Liver (tissue), 8 donors: ENCODE measurements at regions not wholly inside any gene's neighbourhood (a gene's known extent, or its start where the extent isn't known, plus 50 kb on each side); places are given as distances from the start of the nearest gene placed in this dataset.

ENCODE experiments used
- DNase-seq: peaks from one replicate; pipeline ENCODE4 v3.0.0-alpha.2; 2017; ENCODE audit warnings: low spot score
- H3K27ac ChIP-seq, 2 donors: one replicate each; pipeline ENCODE4 v1.7.0; 2013; ENCODE audit warnings: inconsistent platforms in 2 of 2, low read length in 2 of 2, control low read depth in 1 of 2, low read depth in 1 of 2, mild to moderate bottlenecking in 1 of 2
- H3K27me3 ChIP-seq, 4 donors: one replicate each; pipeline versions ENCODE4 v1.6.1 to v1.7.0; 2013; ENCODE audit warnings: low read length in 3 of 4, inconsistent platforms in 1 of 4, mild to moderate bottlenecking in 1 of 4, moderate library complexity in 1 of 4; ENCODE audit not compliant: control insufficient read depth in 4 of 4, insufficient read depth in 4 of 4
- H3K36me3 ChIP-seq, 4 donors: one replicate each; pipeline versions ENCODE4 v1.6.1 to v1.7.0; 2013; ENCODE audit warnings: low read length in 3 of 4, mild to moderate bottlenecking in 3 of 4, low read depth in 1 of 4, moderate library complexity in 1 of 4; ENCODE audit not compliant: control insufficient read depth in 4 of 4, insufficient read depth in 3 of 4
- H3K4me1 ChIP-seq, 4 donors: one replicate each; pipeline versions ENCODE4 v1.6.1 to v1.7.0; 2013; ENCODE audit warnings: low read length in 3 of 4, mild to moderate bottlenecking in 3 of 4, moderate library complexity in 1 of 4; ENCODE audit not compliant: control insufficient read depth in 4 of 4, insufficient read depth in 4 of 4
- H3K4me3 ChIP-seq, 3 donors: one replicate each; pipeline versions ENCODE4 v1.6.1 to v1.7.0; 2013; ENCODE audit warnings: low read length in 3 of 3, control low read depth in 1 of 3, low read depth in 1 of 3, mild to moderate bottlenecking in 1 of 3
- H3K9ac ChIP-seq, 2 donors: one replicate each; pipeline ENCODE4 v1.7.0; 2013; ENCODE audit warnings: low read length in 2 of 2, mild to moderate bottlenecking in 2 of 2, moderate library complexity in 2 of 2, control low read depth in 1 of 2, low read depth in 1 of 2
- H3K9me3 ChIP-seq, 4 donors: one replicate each; pipeline versions ENCODE4 v1.6.1 to v1.7.0; 2013; ENCODE audit warnings: low read length in 3 of 4; ENCODE audit not compliant: control insufficient read depth in 4 of 4
- ATF3 ChIP-seq: IDR thresholded peaks from 2 replicates; pipeline ENCODE4 v1.6.1; 2016; ENCODE audit warnings: antibody characterized with exemption
- CTCF ChIP-seq: fragments of 150-350 bp; IDR thresholded peaks from 2 replicates; pipeline ENCODE4 v1.5.1; 2017; ENCODE audit warnings: improper control_type of control experiment, low read depth, low read length; ENCODE audit not compliant: missing input control
- EGR1 ChIP-seq, 2 donors: IDR thresholded peaks; 2 replicates each; pipeline ENCODE4 v1.6.1; 2016 to 2018; ENCODE audit warnings: antibody characterized with exemption in 2 of 2, low read depth in 2 of 2
- FOXA1 ChIP-seq: IDR thresholded peaks from 2 replicates; pipeline ENCODE4 v1.6.1; 2016; ENCODE audit warnings: antibody characterized with exemption
- FOXA2 ChIP-seq: IDR thresholded peaks from 2 replicates; pipeline ENCODE4 v1.6.1; 2016; ENCODE audit warnings: antibody characterized with exemption
- GABPA ChIP-seq, 2 donors: IDR thresholded peaks in 1 of 2; conservative IDR thresholded peaks in 1 of 2; 2 replicates each; pipeline ENCODE4 v1.6.1; 2016; ENCODE audit warnings: antibody characterized with exemption in 2 of 2, mild to moderate bottlenecking in 1 of 2, moderate library complexity in 1 of 2
- HNF4A ChIP-seq, 2 donors: conservative IDR thresholded peaks; 2 replicates each; pipeline ENCODE4 v1.6.1; 2016; ENCODE audit warnings: antibody characterized with exemption in 2 of 2, mild to moderate bottlenecking in 2 of 2
- HNF4G ChIP-seq: IDR thresholded peaks from 2 replicates; pipeline ENCODE4 v1.6.1; 2016; ENCODE audit warnings: antibody characterized with exemption
- JUND ChIP-seq, 2 donors: IDR thresholded peaks; 2 replicates each; pipeline ENCODE4 v1.6.1; 2016; ENCODE audit warnings: antibody characterized with exemption in 2 of 2
- MAX ChIP-seq: IDR thresholded peaks from 2 replicates; pipeline ENCODE4 v1.6.1; 2016; ENCODE audit warnings: antibody characterized with exemption
- NR2F2 ChIP-seq: IDR thresholded peaks from 2 replicates; pipeline ENCODE4 v1.6.1; 2016; ENCODE audit warnings: antibody characterized with exemption
- RAD21 ChIP-seq, 2 donors: IDR thresholded peaks; 2 replicates each; pipeline ENCODE4 v1.6.1; 2016; ENCODE audit warnings: antibody characterized with exemption in 2 of 2, mild to moderate bottlenecking in 2 of 2
- REST ChIP-seq: IDR thresholded peaks from 2 replicates; pipeline ENCODE4 v1.6.1; 2016; ENCODE audit warnings: antibody characterized with exemption, mild to moderate bottlenecking
- RXRA ChIP-seq, 2 donors: IDR thresholded peaks; 2 replicates each; pipeline ENCODE4 v1.6.1; 2017 to 2018; ENCODE audit warnings: antibody characterized with exemption in 2 of 2, mild to moderate bottlenecking in 1 of 2
- SP1 ChIP-seq: IDR thresholded peaks from 2 replicates; pipeline ENCODE4 v1.6.1; 2018; ENCODE audit warnings: antibody characterized with exemption, mild to moderate bottlenecking
- TAF1 ChIP-seq: conservative IDR thresholded peaks from 2 replicates; pipeline ENCODE4 v1.6.1; 2016; ENCODE audit warnings: antibody characterized with exemption, mild to moderate bottlenecking
- YY1 ChIP-seq: IDR thresholded peaks from 2 replicates; pipeline ENCODE4 v1.6.1; 2016; ENCODE audit warnings: antibody characterized with exemption, mild to moderate bottlenecking
- ZBTB33 ChIP-seq: IDR thresholded peaks from 2 replicates; pipeline ENCODE4 v1.6.1; 2016; ENCODE audit warnings: antibody characterized with exemption
- WGBS: extraction: QIAGEN DNeasy Blood & Tissue Kit; methylation state at CpG from one replicate; pipeline ENCODE4 v1.1.7; 2013; 5-methylcytosine and 5-hydroxymethylcytosine counted together
- donor health status: healthy.
- donor health status: healthy.
- donor health status: healthy.
- donor health status: healthy.
- donor health status: healthy.

- H3K9me3 ChIP-seq = no peaks in the 10 kb centered on the region
- TF ChIP-seq ZBTB33 = no peak
- no peak for TF ChIP-seq CTCF
- no peak for TF ChIP-seq FOXA1
- no peak for TF ChIP-seq FOXA2
- TF ChIP-seq HNF4A (conservative IDR thresholded peaks at IDR 0.05) = no peak
- TF ChIP-seq SP1 = no peak
- no peak for TF ChIP-seq MAX
- TF ChIP-seq EGR1 (IDR thresholded peaks at IDR 0.05; ENCODE audit: low read depth in 2 of 2) = no peak
- TF ChIP-seq NR2F2 = no peak
- no peak for TF ChIP-seq RXRA (IDR thresholded peaks at IDR 0.05)
- TF ChIP-seq JUND (IDR thresholded peaks at IDR 0.05) = no peak
- no peak for TF ChIP-seq TAF1
- no peak for TF ChIP-seq ATF3
- TF ChIP-seq GABPA (IDR thresholded peaks at IDR 0.05 in 1 of 2, conservative IDR thresholded peaks at IDR 0.05 in 1 of 2) = no peak
- TF ChIP-seq YY1 = no peak
- no peak for TF ChIP-seq HNF4G
- no peak for TF ChIP-seq RAD21 (IDR thresholded peaks at IDR 0.05)
- 82% methylated on average over 7 of the region's 7 CpGs for WGBS
Measured at GRCh38 chr18:25737710-25738311, 352.6 kb downstream of the SS18 start.

GRCh38 chr18:25736516-25736915 lies 353.9 kb downstream of the SS18 start:
- Histone ChIP-seq H3K4me1 (no peaks in the 10 kb centered on the region), H3K9me3 (no peaks in the 10 kb centered on the region), H3K36me3 (no peaks in the 10 kb centered on the region), H3K27me3 (peaks cover 0 to 4% (median 0%) of the 10 kb centered on the region in 4 donors), H3K4me3 (no peak overlapping the region), H3K9ac (no peak overlapping the region), H3K27ac (no peak overlapping the region)
- TF ChIP-seq HNF4A (conservative IDR thresholded peaks at IDR 0.05) = no peak
- TF ChIP-seq ZBTB33 = no peak
- no peak for TF ChIP-seq RAD21 (IDR thresholded peaks at IDR 0.05)
- TF ChIP-seq ATF3 = no peak
- no peak for TF ChIP-seq NR2F2
- TF ChIP-seq JUND (IDR thresholded peaks at IDR 0.05) = no peak
- TF ChIP-seq YY1 = no peak
- TF ChIP-seq SP1 = no peak
- TF ChIP-seq EGR1 (IDR thresholded peaks at IDR 0.05; ENCODE audit: low read depth in 2 of 2) = no peak
- no peak for TF ChIP-seq TAF1
- no peak for TF ChIP-seq REST
- no peak for TF ChIP-seq CTCF
- no peak for DNase-seq
- WGBS = 64% methylated on average over 5 of the region's 5 CpGs

More at GRCh38 chr18:25737710-25738311, 352.6 kb downstream of the SS18 start:
- H3K4me3 ChIP-seq = no peak overlapping the region
- no peak overlapping the region for H3K27ac ChIP-seq
- DNase-seq = no peak
- no peaks in the 10 kb centered on the region for H3K4me1 ChIP-seq
- H3K27me3 ChIP-seq = peaks cover 0 to 4% (median 0%) of the 10 kb centered on the region in 4 donors
- no peaks in the 10 kb centered on the region for H3K36me3 ChIP-seq
- H3K9ac ChIP-seq = no peak overlapping the region
